NCI-H748 (cell line): ENCODE measurements at regions not wholly inside any gene's neighbourhood (a gene's known extent, or its start where the extent isn't known, plus 50 kb on each side); places are given as distances from the start of the nearest gene placed in this dataset.
A peak's percentile ranks its signal among the peaks of the same experiment; 100 is the strongest.
"Not testable (repeated sequence)": the region's sequence is repeated elsewhere in the genome, so short reads cannot be mapped to it uniquely, and the experiment has no call there.

Source experiments
- DNase-seq: peaks from one replicate; lab custom pipeline; 2025; ENCODE audit not compliant: unreplicated experiment; lab: John Stamatoyannopoulos, UW

DNA sequence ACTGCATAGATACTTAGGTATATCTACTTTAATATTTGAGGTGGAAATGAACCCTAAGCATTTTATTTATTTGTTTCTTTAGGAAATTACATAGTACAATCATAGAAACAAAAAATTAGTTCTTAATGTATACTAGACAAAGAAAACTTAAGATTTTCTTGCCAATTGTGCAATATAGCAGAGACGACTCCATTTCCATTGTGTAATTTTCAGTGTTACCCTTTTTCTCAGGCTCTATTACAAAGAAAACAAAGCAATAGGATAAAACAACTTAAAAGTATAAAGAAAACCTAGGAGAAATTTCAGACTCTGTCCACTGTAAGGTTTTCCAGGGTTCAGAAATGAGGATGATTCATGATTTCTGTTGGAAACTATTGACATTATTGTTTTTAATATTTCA is 89.0 kb upstream of the SERTAD2 start:
- no peak for DNase-seq

DNA sequence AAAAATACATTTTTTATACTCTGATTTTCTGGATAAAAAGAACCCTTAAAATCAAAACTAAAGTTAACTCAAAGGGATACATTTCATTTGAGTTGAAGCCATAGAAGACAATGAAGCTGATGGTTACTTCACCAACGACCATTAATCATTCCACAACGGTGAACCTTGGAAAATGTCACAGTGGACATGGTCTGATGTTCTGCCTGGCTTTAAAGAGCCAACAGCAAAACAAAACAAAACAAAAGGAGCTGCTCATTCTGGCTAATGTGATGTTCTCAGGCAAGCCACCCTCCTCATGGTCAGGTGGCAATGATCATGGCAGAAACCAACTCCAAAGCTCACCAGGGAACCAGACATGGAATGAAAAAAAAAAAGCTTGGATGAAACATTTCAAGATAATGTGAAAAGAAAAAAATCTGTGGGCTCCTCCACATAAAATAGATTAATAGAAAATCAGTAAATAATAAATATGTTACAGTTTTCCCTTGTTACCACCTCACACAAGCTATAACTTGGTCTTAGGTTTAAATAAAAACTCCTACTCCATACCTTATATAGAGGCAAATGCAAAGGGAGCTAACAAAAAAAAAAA is 90.1 kb upstream of the SERTAD2 start:
- DNase-seq: no peak

DNA sequence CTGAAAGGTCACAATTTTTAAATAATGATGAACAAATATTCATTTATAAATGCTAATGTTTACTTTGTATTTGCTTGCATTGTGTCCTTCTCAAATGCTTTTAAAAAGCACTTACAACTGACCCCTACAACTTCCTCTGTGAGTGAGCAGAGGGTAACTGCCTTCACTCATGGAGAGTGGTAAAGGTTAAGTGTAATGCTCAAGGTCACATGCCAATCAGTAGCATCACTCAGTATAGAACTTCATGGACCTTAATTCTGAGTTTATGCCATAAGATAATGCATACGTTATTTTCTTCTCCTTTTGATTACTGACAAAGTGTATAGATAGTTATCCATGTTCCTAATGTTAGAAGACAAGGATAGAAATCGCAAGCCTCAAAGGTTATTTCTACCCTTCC is 91.8 kb upstream of the SERTAD2 start:
- DNase-seq: no peak

DNA sequence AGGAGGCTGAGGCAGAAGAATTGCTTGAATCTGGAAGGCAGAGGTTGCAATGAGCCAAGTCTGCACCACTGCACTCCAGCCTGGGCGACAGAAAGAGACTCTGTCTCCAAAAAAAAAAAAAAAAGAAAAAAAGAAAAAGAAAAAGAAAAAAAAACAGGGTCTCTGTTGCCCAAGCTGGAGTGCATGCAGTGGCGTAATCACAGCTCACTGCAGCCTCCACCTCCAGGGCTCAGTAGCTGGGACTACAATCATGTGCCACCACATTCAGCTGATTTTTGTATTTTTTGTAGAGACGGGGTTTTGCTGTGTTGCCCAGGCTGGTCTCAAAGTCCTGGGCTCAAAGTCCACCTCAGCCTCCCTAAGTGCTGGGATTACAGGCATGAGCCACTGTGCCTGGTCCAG is 94.0 kb upstream of the SERTAD2 start:
- not testable (repeated sequence) for DNase-seq

DNA sequence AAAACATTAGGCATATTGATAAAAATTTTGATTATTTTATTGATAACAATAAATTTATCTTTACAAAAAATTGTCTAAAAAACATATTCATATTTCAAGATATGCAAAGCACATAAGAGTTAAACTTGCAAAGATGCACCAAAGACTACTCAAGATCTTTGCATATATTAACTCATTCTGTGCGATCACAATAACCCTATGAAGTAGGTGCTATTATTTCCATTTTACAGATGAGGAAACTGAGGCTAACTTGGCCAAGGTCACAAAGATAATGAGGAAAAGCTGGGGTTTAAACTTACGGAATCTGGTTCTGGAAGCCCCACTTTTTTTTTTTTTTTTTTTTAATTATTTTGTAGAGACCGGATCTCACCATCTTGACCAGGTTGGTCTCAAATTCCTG is 94.4 kb upstream of the SERTAD2 start:
- DNase-seq: no peak

DNA sequence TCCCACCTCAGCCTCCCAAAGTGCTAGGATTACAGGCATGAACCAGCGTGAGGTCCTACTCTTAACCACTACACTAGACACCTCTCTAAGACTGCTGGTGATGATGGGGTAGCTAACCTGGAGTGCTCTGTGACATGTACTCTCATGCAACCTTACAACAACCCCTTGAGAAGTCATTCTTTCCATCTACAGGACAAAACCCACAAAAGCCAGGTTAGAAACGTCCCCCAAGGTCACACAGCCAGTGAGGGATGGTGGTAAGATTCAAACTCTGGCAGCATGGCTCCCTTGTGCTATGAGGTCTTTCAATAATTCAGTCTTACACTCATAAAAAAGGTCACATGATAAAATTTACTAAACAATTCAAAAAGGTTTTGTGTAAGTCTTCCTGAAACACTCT is 94.8 kb upstream of the SERTAD2 start:
- no peak for DNase-seq

DNA sequence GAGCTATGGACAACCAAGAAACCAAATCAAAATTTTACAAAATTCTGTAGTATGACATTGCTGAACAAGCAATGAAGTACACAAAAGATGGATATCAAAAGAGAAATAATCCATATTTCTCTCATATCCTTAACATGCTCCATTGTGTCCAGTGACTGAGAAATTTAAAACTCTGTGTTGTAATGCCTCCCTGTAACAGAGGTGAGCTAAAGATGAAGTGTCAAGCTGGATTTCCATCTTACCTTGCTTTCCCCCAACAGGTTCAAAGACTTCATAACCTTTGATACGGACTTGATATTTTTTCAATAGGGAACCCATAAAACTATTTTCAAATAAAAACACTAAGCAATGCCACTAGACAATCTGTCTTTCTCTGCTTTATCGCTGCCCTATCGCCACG is 95.7 kb upstream of the SERTAD2 start:
- DNase-seq: no peak

DNA sequence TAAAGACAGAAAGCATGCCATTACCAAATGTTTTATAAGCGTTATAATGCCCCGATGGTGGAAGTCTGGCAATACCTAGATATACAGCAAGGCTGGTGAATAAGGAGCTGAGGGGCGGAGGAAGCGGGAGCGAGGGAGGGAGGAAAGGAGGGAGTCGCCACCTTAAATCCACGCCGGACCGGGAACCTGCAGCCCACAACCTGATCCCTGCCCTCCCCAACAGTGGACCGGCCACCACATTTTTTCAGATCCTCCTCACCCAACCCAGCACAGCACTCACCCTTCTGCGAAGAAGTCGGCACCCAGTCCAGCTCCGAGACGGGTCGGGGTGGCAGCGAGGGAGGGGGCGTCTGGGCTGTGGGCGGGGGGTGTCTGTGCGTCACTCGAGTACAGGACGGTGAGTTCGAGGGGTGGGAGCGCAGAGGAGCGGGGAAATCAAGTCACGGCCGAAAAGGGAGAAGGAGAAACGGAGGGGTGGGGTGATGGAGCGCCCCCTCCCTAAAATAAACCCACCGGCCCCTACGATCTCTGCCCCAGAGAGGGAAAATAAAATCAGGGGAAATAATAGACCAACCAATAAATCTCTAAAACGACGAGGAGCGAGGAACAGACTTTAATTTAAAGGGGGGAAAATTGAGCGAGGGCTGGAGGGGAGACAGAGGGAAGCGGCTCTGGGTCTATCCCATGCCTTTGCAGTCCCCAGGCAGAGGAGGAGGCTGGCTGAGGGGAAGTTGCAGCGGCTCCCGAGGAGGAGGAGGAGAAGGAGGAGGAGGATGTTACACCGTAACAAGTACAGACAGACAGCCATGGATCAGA is 96.5 kb upstream of the SERTAD2 start:
- peak; percentile 40 for DNase-seq

DNA sequence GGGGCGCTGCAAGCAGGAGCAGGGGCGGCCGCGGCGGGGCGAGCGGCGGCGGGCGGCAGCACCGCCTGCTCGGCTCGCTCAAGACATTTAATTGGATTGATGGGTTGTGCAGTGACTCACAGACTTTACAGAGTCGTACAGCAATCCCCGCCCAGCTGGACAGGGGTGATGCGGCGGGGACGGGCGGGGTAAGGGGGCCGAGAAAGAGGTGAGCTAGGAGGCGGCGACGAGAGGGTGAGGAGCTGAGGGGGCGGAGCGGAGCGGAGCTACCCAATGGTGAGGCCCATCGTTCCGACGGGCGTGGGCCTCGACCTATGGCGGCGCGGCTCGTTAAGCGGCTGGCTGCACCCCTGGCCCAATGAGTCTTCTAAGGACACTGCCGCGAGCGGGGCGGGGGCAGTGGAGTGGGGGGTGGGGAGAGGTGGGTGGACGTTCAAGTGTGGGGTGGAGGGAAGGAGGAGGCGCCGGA is 97.1 kb upstream of the SERTAD2 start:
- DNase-seq: peak; percentile 98

DNA sequence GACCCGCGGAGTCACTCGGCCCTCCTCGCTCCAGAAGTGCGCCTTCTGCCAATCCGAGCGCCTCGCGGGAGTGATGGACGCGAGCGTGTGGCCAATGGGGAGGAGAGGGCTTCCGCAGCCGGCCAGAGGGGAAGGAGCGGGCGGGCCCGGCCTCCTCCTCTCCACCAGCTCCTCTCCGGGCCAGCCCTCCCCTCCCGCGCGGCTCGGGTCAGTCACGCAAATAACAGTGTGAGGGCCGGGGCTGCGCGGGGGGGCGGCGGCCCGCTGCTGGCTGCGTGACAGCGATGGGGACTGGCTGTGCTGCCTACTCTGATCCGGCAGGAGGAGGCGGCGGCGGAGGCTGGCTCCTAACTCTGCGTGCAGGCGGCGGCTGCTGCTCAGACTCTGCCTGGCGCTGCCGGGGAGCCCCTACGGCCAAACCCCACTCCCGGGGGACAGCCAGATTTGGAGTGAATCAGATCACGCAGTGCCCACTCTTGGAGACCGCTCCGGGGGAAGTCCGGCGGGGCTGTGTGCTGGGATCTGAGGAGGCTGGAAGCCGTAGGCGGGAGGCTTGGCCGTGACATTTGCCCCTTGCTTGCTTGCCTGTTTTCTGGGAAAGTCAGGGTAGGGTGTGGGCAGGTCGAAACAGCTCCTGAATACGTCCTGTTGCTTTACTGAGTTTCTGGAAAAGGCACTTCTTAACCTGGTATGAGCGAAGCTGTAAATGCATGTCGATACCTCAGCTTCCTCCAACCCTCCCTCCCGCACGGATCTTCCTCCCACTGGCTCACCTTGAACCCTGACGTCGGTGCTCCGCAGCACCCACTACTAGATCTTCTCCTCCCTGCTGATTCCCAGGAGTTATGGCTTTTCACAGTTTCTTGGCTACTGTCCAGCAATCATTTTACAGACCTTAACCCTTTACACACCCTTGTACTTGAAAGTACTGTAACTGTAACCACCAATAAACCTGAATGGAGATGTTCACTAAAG is 97.9 kb upstream of the SERTAD2 start:
- peak; percentile 68 for DNase-seq

DNA sequence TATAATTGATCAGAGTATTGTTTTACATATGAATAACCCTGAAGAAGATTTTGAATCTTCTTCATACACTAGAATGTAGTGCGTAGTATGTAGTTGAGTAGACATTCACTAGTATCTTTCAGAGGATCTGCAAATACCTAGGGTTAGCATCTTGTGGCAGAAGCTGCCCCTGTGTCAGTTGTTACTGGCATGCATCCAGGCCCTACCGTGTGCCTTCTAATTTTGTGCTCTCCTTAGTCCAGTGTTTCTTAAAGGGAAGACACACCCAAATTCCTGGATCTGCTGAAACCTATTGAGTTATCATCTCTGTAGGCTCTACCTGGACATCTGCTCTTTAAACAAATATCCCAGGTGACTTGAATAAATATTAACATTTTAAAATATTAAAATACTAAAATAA is 99.7 kb upstream of the SERTAD2 start:
- no peak for DNase-seq

DNA sequence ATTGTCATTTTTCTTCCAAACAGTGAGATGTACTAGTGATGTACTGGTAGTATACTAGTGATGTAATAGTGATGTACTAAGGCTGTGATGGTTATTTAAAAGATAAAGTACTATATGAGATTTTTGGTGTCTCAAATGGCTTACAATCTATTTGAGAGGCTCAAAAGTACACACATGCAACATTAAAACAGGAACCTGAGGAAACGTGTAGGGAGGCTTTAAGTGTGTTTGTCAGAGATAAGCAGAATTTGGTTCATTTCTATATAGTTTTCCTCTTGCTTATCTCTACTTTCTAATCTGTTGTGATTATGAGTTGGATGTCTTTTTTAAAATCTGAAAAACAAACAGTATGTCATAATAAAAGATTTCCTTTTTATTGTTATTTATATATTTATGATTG is 100.9 kb upstream of the SERTAD2 start:
- no peak for DNase-seq

DNA sequence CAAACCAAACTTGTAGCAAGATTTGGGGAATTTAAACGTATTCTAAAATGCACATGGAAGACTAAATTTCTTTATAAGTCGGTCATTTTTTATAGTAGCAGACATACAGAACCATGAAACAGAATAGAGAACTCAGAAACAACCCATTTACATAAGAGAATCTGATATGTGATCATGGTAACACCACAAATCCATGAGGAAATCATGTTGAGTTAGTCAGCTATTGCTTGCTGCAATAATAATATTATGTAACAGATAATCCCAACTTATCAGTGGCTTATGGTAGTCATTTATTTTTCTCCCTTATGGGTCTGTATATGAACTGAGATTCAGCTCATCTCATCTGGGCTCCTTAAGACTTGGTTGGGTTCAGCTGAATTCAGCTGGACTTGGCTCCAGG is 103.4 kb upstream of the SERTAD2 start:
- no peak for DNase-seq

DNA sequence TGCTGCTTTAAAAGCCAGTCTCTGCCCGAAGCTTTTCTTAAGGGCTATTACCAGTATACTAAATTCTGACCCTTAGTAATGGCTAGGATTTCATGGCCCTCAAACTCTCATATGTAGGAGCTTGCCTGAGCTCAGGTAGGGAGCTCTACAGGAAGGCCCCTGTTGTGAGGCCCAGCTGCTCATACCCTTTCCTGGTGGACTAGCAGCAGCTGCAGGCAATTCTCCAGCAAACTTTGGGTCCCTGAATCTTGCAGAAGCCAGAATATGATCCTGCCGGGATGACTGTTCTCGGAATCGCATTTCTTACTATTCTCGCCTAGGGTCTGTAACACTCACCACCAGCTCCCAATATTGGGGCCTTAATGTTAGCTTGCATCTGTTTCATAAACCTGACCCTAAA is 106.4 kb upstream of the SERTAD2 start:
- no peak for DNase-seq

DNA sequence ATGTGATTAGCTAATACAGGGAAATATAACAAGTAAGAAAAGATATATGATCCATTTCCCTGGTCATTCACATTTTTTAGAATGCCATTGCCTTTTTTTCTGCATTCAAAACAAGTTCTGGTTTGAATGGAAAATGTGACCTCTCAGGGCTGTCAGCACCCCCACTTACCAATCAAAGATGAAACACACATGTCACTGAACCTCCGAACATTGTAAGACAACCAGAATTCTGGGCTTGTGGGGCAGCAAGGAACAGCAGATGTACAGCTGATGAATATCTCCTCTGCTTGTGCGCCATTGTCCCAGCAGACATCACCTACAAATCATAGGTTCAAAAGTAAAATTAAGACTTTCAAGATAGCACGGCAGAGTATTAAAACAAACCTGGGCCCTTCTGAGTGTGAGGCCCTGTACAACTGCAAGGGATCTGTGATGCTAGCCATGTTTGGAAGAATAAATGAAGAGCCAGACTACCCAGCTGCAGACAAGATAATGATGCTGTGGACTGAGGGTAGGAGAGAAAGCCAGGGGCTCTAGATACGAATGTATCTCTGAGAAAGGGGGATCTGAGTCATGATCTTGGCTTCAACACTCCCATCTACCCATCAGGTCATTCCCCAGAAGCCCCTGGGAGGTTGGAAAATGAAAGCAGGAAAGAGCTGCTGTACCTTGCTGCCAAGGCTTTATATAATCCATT is 108.7 kb upstream of the SERTAD2 start:
- DNase-seq: no peak

DNA sequence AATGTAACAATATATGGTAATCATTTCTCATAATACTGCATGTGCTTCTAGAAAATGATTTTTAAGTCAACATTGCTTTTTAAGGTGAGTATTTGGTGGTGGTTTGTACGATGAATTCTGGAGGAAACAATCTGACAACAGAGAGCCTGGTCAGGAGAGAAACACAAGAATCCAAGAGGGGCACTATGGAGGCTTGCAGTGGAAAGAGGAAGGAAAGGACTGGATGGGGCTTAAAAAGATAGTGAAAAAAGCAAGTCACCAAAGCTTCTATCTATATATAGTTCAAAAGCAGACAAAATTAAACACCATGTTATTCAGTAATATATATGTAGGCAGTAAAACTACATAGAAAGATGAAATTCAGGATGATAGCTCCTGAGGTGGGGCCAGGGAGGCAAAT is 109.4 kb upstream of the SERTAD2 start:
- DNase-seq: no peak

DNA sequence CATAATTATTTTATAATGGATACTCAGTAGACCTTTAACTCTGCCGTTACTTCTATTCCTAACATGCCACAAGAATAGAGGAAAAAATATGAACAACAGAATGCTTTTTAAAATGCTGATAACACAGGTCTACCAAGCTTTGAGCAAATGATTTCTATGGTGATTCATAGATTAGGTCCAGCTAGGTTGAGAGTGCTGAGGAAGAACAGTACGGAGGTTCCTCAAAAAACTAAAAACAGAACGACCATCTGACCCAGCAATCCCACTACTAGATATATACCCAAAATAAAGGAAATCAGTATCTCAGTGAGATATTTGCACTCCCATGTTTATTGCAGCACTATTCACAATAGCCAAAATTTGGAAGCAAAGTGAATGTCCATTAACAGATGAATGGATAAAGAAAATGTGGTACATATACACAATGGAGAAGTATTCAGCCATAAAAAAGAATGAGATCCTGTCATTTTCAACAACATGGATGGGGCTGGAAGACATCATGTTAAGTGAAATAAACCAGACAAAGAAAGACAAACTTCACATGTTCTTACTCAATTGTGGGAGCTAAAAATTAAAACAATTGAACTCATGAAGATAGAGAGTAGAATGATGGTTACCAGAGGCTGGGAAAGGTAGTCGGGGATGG is 111.6 kb upstream of the SERTAD2 start:
- DNase-seq: no peak

DNA sequence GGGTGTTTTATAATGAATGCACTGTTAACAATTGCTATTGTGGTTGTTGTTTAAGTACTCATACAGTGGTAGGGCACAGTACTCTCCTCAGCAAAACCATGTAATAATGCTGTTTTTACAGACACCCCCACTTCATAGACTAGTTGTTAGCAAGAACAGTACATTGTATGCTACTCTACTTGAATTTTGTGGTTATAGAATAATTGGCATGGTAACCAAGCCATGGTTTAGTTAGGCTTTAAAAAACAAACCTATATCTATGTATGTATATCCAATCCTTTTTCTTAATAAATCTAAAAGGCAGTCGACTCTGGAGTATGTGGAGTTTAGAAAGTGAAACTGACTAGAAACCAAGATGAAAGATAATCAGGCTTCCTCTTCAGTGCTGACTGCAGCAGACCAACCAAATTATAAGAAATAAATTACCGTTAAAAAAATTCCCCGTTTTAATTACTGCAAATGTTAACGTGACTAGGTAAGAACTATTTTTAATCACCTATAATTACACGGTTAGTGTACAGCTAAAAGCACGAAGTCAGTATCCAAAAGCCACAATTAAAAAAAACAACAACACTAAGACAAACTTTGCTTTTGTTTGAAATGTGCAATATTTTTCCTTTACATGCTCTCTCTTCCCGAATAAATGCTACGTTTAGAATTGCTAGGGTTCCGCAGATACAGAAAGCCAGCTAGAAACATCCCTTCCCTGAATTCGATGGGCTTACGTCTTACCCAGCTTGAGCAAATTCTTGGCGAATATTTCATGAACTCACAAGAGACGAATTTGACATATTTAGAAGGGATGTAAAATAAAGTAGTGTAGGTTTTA is 113.3 kb upstream of the SERTAD2 start:
- peak; percentile 48 for DNase-seq

DNA sequence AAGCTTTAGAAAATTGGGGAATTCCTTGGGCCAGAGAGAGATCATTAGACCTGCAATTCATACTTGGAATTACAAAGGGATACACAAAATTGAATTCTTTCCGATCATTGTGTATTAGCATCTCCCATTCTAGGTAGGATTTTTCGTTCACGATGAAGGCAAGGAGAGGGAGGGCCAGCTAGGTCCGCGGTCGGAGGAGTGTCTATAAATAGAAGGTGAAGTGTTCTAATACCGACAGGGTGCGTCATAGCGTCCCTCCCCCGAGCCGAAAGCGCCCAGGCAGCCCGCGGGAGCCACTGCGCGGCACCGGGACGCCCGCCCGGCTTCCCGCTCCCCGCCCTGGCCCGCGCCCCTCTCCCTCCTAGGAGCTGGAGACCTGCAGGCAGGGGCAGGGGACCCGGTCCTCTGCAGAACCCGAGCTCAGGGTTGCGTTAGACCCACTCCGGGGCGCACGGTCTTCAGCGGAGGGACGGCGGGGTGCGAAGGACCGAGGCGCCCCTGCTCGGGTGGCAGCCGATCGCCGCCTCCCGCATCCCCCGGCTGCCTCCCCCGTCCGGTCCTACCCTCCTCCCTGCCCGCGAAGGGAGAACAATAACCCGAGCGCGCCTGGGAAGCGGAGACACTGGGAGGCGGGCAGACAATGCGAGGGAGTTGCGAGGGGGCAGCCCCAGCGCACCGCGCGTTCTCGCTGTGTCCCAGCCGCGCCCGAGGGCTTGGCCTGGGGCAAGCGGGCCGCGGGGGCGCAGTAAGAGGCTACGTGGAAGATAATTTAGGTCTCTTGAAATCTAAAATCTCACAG is 114.2 kb upstream of the SERTAD2 start:
- DNase-seq: peak; percentile 84
